Posterior cingulate gyrus (tissue), 11 donors: ENCODE measurements at regions not wholly inside any gene's neighbourhood (a gene's known extent, or its start where the extent isn't known, plus 50 kb on each side); places are given as distances from the start of the nearest gene placed in this dataset.
"Not testable (repeated sequence)": the region's sequence is repeated elsewhere in the genome, so short reads cannot be mapped to it uniquely, and the experiment has no call there.

Experiments used
- DNase-seq, 10 donors: peaks; one replicate each; pipeline versions ENCODE4 v3.0.0 to v3.0.0-alpha.2; 2020 to 2021; ENCODE audit warnings: mixed read lengths in 3 of 10
- intact Hi-C: fragments of 100-400 bp; cut with DNase I; formaldehyde crosslinking; loops from one replicate; pipeline ENCODE4 v1.15.1; 2023

GRCh38 chr5:27773636-27774035 lies 735.2 kb upstream of the CDH9 start:
- intact Hi-C loops, result no loop called here
- DNase-seq, result no peak

- no peak for DNase-seq
- intact Hi-C loops, result no loop called here
These were observed 734.8 kb upstream of the CDH9 start for GRCh38 chr5:27773166-27773565.

GRCh38 chr5:27769748-27770402 lies 731.5 kb upstream of the CDH9 start:
- intact Hi-C loops, result no loop called here
- no peak for DNase-seq

GRCh38 chr5:27748847-27749246 lies 710.5 kb upstream of the CDH9 start:
- no peak for DNase-seq
- intact Hi-C loops, result no loop called here

GRCh38 chr5:27743383-27743979 lies 705.1 kb upstream of the CDH9 start:
- intact Hi-C loops, result not testable (repeated sequence)
- peak in 2 of 10 donors; percentile 51 to 73 for DNase-seq

GRCh38 chr5:27742805-27743204 lies 704.4 kb upstream of the CDH9 start:
- intact Hi-C loops, result no loop called here
- no peak for DNase-seq

GRCh38 chr5:27734838-27735237 lies 696.5 kb upstream of the CDH9 start:
- intact Hi-C loops, result no loop called here

GRCh38 chr5:27733237-27733636 lies 694.9 kb upstream of the CDH9 start:
- DNase-seq, result no peak
- intact Hi-C loops, result no loop called here

More at GRCh38 chr5:27734838-27735237, 696.5 kb upstream of the CDH9 start:
- no peak for DNase-seq

GRCh38 chr5:27727254-27727653 lies 688.9 kb upstream of the CDH9 start:
- intact Hi-C loops, result no loop called here
- DNase-seq, result no peak

- DNase-seq, result no peak
- intact Hi-C loops, result no loop called here
These were observed 684.0 kb upstream of the CDH9 start for GRCh38 chr5:27722337-27722736.

GRCh38 chr5:27708534-27708933 lies 670.1 kb upstream of the CDH9 start:
- intact Hi-C loops, result no loop called here
- DNase-seq, result no peak

GRCh38 chr5:27706832-27707231 lies 668.4 kb upstream of the CDH9 start:
- no peak for DNase-seq
- intact Hi-C loops, result no loop called here

- intact Hi-C loops, result no loop called here
- DNase-seq, result no peak
These were observed 667.3 kb upstream of the CDH9 start for GRCh38 chr5:27705661-27706060.

- no peak for DNase-seq
These were observed 663.8 kb upstream of the CDH9 start for GRCh38 chr5:27701931-27702903.

GRCh38 chr5:27700526-27700925 lies 662.1 kb upstream of the CDH9 start:
- no peak for DNase-seq
- intact Hi-C loops, result no loop called here

More at GRCh38 chr5:27701931-27702903, 663.8 kb upstream of the CDH9 start:
- intact Hi-C loops, result no loop called here

- no peak for DNase-seq
- intact Hi-C loops, result no loop called here
These were observed 644.2 kb upstream of the CDH9 start for GRCh38 chr5:27682600-27682999.

- peak in 1 of 10 donors; percentile 53 for DNase-seq
- intact Hi-C loops, result no loop called here
These were observed 614.1 kb upstream of the CDH9 start for GRCh38 chr5:27652505-27652904.

GRCh38 chr5:27639005-27639612 lies 600.7 kb upstream of the CDH9 start:
- intact Hi-C loops, result no loop called here
- DNase-seq, result peak in 1 of 10 donors; percentile 31

GRCh38 chr5:27619982-27620381 lies 581.6 kb upstream of the CDH9 start:
- DNase-seq, result no peak

GRCh38 chr5:27612161-27612560 lies 573.8 kb upstream of the CDH9 start:
- intact Hi-C loops, result no loop called here
- no peak for DNase-seq

More at GRCh38 chr5:27619982-27620381, 581.6 kb upstream of the CDH9 start:
- intact Hi-C loops, result no loop called here

- intact Hi-C loops, result no loop called here
- DNase-seq, result no peak
These were observed 570.6 kb upstream of the CDH9 start for GRCh38 chr5:27608992-27609391.
